WERI-Rb-1 (cell line): ENCODE measurements at regions not wholly inside any gene's neighbourhood (a gene's known extent, or its start where the extent isn't known, plus 50 kb on each side); places are given as distances from the start of the nearest gene placed in this dataset.
A peak's percentile ranks its signal among the peaks of the same experiment; 100 is the strongest.

Source experiments
- DNase-seq: peaks from one replicate; pipeline ENCODE4 v3.0.0-alpha.2; 2020
- H3K27ac ChIP-seq: fragments of 250-450 bp; sonication (Bioruptor Pico); 2 replicates; pipeline ENCODE4 v1.5.1; 2020; ENCODE audit warnings: mild to moderate bottlenecking, moderate library complexity
- H3K27me3 ChIP-seq: fragments of 250-450 bp; sonication (Bioruptor Pico); 2 replicates; pipeline ENCODE4 v1.5.1; 2021; ENCODE audit warnings: mild to moderate bottlenecking, low read depth, moderate library complexity; ENCODE audit not compliant: insufficient read depth, severe bottlenecking
- H3K36me3 ChIP-seq: fragments of 250-450 bp; sonication (Bioruptor Pico); 2 replicates; pipeline ENCODE4 v1.5.1; 2020; ENCODE audit warnings: mild to moderate bottlenecking, moderate library complexity
- H3K4me3 ChIP-seq: 2 replicates; pipeline ENCODE4 v1.5.1; 2011; ENCODE audit warnings: low read depth, mild to moderate bottlenecking, control low read depth, low read length
- H3K9me3 ChIP-seq: fragments of 250-450 bp; sonication (Bioruptor Pico); 2 replicates; pipeline ENCODE4 v1.5.1; 2021; ENCODE audit warnings: mild to moderate bottlenecking, moderate library complexity; ENCODE audit not compliant: severe bottlenecking
- TF ChIP-seq, protein P1 (sequence below): IDR thresholded peaks from 2 replicates; pipeline ENCODE4 v1.5.1; 2011; ENCODE audit warnings: low read depth, mild to moderate bottlenecking, control low read depth, inconsistent platforms, low read length

- no peak for DNase-seq
- Histone ChIP-seq H3K27me3 (no peaks in the 10 kb centered on the region), H3K9me3 (no peaks in the 10 kb centered on the region), H3K27ac (no peak overlapping the region), H3K4me3 (no peak overlapping the region), H3K36me3 (peaks cover 12% of the 10 kb centered on the region)
- TF ChIP-seq, protein P1, sequence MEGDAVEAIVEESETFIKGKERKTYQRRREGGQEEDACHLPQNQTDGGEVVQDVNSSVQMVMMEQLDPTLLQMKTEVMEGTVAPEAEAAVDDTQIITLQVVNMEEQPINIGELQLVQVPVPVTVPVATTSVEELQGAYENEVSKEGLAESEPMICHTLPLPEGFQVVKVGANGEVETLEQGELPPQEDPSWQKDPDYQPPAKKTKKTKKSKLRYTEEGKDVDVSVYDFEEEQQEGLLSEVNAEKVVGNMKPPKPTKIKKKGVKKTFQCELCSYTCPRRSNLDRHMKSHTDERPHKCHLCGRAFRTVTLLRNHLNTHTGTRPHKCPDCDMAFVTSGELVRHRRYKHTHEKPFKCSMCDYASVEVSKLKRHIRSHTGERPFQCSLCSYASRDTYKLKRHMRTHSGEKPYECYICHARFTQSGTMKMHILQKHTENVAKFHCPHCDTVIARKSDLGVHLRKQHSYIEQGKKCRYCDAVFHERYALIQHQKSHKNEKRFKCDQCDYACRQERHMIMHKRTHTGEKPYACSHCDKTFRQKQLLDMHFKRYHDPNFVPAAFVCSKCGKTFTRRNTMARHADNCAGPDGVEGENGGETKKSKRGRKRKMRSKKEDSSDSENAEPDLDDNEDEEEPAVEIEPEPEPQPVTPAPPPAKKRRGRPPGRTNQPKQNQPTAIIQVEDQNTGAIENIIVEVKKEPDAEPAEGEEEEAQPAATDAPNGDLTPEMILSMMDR, result no peak
Observed at GRCh38 chr11:8748317-8748716, 65.7 kb downstream of the RPL27A start.

DNA sequence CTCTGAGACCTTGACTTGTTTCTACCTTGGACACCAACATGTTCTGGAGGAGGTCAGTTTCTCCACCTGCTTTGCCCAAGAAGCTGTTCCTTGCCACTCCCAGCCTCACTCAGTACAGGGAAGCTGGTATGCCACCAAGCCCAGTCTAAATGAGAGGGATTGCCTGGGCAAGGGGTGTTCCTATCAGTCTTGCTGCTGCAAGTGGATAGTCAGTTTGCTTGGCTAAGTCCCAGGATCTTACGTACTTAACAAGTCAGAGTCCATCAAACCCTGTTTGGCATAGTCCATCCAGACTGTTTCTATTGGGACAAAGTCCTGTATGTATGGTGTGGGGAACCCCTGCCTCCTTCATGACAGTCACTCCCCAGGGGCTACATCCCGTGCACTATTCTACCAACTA, 66.6 kb downstream of the RPL27A start:
- H3K36me3 ChIP-seq, result peaks cover 12% of the 10 kb centered on the region
- no peaks in the 10 kb centered on the region for H3K27me3 ChIP-seq
- TF ChIP-seq, protein P1, result no peak
- no peak overlapping the region for H3K4me3 ChIP-seq
- H3K9me3 ChIP-seq, result no peaks in the 10 kb centered on the region
- H3K27ac ChIP-seq, result no peak overlapping the region
- DNase-seq, result no peak

GRCh38 chr11:8754241-8754640, 71.6 kb downstream of the RPL27A start:
- no peak for DNase-seq
- Histone ChIP-seq H3K27me3 (no peaks in the 10 kb centered on the region), H3K27ac (no peak overlapping the region), H3K4me3 (no peak overlapping the region), H3K36me3 (peaks cover 14% of the 10 kb centered on the region; the same call in 1 of the 2 replicates), H3K9me3 (no peaks in the 10 kb centered on the region)
- TF ChIP-seq, protein P1, result no peak

DNA sequence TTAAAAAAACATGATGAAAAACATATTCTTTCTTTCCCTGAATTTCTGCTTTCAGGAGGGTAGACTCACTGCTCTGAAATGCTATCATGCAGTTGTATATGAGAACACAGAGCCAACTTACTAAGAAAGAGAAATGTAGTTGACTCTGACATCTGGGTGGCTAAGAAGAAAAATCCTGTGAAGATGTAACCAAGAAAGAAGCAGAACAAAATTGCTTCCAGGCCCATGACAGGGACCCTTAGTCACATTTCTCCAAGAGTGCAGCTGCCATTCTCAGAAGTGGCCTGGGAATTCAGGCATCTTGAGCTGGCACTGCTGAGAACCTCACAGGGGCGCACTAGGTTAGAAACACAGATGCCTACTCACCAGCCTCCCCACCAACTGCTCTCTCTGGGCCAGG, 73.6 kb downstream of the RPL27A start:
- no peak overlapping the region for H3K4me3 ChIP-seq
- H3K27ac ChIP-seq, result no peak overlapping the region
- DNase-seq, result no peak
- TF ChIP-seq, protein P1, result no peak
- peaks cover 11% of the 10 kb centered on the region; the same call in 1 of the 2 replicates for H3K36me3 ChIP-seq
- no peaks in the 10 kb centered on the region for H3K27me3 ChIP-seq
- H3K9me3 ChIP-seq, result no peaks in the 10 kb centered on the region

GRCh38 chr11:8757047-8757446, 74.5 kb downstream of the RPL27A start:
- TF ChIP-seq, protein P1, result no peak
- Histone ChIP-seq H3K36me3 (peaks cover 6% of the 10 kb centered on the region; the same call in 1 of the 2 replicates), H3K27me3 (no peaks in the 10 kb centered on the region), H3K27ac (peak overlapping the region; percentile 85), H3K9me3 (no peaks in the 10 kb centered on the region), H3K4me3 (no peak overlapping the region)
- no peak for DNase-seq

GRCh38 chr11:8757533-8757932, 74.9 kb downstream of the RPL27A start:
- Histone ChIP-seq H3K27ac (peak overlapping the region; percentile 85), H3K9me3 (no peaks in the 10 kb centered on the region), H3K4me3 (no peak overlapping the region), H3K36me3 (peaks cover 6% of the 10 kb centered on the region; the same call in 1 of the 2 replicates), H3K27me3 (no peaks in the 10 kb centered on the region)
- TF ChIP-seq, protein P1, result no peak
- peak; percentile 41 for DNase-seq
